ENCODE measurements at regions not wholly inside any gene's neighbourhood (a gene's known extent, or its start where the extent isn't known, plus 50 kb on each side); places are given as distances from the start of the nearest gene placed in this dataset.

- no peak for DNase-seq
- no peak for TF ChIP-seq GATA1 (IDR thresholded peaks at IDR 0.05; ENCODE audit: low read depth, low read length)
- no peak for TF ChIP-seq POLR2A (IDR thresholded peaks at IDR 0.05; ENCODE audit: low read length)
Observed at GRCh38 chr3:88661433-88661824, 446.0 kb upstream of the EPHA3 start.

DNA sequence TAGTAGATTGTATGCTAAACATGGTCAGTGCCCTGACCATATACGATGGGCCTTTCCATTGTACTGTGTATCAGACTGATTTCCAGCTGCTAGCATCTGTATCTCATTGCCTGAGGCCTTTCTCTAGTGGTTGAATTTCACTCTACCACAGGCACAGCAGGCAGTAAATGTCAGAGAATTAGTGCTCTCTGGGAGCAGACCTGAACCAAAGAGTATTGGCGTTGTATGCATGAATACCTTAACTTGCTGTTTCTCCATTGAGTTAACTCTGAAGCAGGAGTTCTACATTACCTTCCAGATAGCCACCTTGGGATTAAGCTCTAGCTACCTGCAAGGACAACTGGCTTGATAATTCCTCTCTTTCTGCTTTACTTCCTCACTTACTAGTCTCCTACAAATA, 439.2 kb upstream of the EPHA3 start:
- no peak for DNase-seq

DNA sequence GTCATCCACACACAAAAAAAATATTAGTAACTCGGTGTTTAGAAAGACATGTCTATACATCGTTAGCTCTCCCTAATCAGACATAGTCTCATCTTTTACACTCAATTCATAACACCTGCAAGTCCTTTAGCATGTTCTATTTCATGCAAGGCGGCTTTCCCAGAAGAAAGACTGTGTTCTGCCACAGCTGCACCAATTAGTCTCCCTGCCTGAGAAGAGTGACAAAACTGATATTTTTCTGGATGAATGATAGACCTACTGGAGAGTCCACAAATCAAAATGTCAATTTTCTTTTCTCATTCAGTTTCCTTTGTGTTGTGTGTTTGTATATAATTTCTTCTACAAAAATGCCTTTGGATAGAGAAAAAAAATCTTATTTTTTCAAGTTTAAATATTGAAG, 435.8 kb upstream of the EPHA3 start:
- DNase-seq, result no peak
- no peak for TF ChIP-seq GATA1 (IDR thresholded peaks at IDR 0.05; ENCODE audit: low read depth, low read length)
- no peak for TF ChIP-seq POLR2A (IDR thresholded peaks at IDR 0.05; ENCODE audit: low read length)

More for the DNA sequence above, 439.2 kb upstream of the EPHA3 start:
- TF ChIP-seq GATA1 (IDR thresholded peaks at IDR 0.05; ENCODE audit: low read depth, low read length) (no peak), POLR2A (IDR thresholded peaks at IDR 0.05; ENCODE audit: low read length) (no peak)

GRCh38 chr3:88677298-88677697, 430.1 kb upstream of the EPHA3 start:
- DNase-seq, result no peak
- TF ChIP-seq GATA1 (IDR thresholded peaks at IDR 0.05; ENCODE audit: low read depth, low read length), result no peak
- no peak for TF ChIP-seq POLR2A (IDR thresholded peaks at IDR 0.05; ENCODE audit: low read length)

DNA sequence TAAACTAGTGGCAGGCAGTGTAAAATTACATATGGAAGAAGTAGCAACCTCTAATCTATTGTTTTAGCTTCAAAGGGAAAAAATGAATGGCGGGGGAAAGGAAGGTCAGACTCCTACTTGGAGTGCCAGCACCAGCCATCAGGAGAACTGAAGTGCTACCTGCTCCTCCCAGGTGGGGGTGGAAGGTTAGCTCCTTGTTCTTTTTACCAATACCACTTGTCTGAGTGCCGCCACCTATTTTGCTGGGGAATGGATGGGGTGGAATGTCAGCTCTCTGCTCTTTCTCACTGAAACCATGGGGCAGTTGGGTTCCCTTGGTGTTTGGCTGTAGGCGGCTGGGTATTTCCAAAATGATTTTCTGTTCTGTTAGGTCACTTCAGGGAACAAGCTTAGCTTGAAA, 428.7 kb upstream of the EPHA3 start:
- DNase-seq, result no peak
- no peak for TF ChIP-seq GATA1 (IDR thresholded peaks at IDR 0.05; ENCODE audit: low read depth, low read length)
- TF ChIP-seq POLR2A (IDR thresholded peaks at IDR 0.05; ENCODE audit: low read length), result no peak

DNA sequence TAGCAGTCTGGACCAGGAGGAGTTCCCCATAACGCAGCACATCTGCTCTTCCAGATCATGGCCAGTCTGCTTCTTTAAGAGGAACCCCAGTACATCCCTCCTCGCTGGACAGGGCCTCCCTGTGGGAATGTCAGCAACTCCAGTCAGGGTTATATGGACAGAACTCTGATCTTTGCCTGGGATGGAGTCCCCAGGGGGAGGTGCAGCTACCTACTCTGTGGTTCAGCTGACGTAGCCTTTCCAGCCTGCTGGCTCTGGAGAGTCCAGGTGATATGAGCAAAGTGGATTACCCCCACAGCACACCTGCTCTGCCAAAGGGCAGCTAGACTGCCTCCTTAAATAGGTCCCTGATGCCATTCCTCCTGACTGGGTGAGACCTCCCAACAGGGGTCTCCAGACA, 417.1 kb upstream of the EPHA3 start:
- TF ChIP-seq POLR2A (IDR thresholded peaks at IDR 0.05; ENCODE audit: low read length) (no peak), GATA1 (IDR thresholded peaks at IDR 0.05; ENCODE audit: low read depth, low read length) (no peak)

DNA sequence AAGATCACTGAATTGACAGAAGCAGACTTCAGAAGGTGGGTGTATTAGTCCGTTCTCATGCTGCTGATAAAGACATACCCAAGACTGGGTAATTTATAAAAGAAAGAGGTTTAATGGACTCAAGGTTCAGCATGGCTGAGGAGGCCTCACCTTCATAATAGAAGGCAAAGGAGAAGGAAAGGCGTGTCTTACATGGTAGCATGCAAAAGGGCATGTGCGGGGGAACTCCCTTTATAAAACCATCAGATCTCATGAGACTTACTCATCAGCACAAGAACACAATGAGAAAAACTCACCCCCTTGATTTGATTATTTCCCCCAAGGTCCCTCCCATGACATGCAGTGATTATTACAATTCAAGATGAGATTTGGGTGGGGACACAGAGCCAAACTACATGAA, 416.3 kb upstream of the EPHA3 start:
- TF ChIP-seq GATA1 (IDR thresholded peaks at IDR 0.05; ENCODE audit: low read depth, low read length) (no peak), POLR2A (IDR thresholded peaks at IDR 0.05; ENCODE audit: low read length) (no peak)
- DNase-seq, result no peak

More for the DNA sequence above, 417.1 kb upstream of the EPHA3 start:
- DNase-seq, result no peak

DNA sequence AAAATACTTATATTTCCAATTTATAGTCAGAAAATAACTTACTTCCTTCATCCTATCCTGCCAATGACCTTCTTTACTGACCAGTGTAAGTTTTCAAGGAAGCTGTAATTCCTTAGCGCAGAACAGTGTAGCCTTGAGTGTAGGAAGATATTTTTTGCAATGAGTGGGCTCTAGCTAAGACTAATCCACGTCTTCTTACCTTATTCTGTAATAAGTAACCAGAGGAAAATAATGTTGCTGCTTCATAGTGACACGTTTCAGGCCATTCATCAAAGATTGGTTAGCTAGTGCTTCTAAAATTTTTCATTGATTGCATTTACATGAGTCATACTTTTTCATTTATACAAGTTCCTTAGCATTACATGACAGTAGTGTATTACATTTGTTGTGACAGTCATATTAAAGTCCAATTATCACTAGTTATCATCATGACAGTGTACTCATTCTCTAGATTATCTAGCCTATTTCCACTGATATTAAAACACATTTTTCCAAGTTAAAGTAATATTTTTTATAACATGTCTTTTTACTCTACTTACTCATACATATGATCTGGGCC, 403.8 kb upstream of the EPHA3 start:
- TF ChIP-seq GATA1 (IDR thresholded peaks at IDR 0.05; ENCODE audit: low read depth, low read length), result no peak
- TF ChIP-seq POLR2A (IDR thresholded peaks at IDR 0.05; ENCODE audit: low read length), result no peak
- no peak for DNase-seq

DNA sequence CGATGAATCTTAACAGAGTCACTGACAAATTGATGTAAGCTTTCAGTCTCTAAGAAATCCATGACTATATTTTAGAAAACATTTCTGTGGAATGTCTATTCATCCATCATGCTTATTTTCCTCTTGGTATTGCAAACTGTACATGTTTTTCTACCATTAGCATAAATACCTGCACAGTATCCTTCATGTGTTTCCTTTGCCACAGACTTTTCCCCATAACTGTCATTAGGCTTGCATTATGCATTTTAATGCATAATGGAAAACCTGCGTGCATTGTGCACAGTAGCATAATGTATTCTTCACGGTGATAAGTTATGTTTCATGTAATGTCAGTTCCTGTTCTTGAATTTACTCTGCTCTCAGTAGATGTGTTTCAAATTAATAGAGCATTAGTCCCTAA, 403.1 kb upstream of the EPHA3 start:
- no peak for DNase-seq
- no peak for TF ChIP-seq POLR2A (IDR thresholded peaks at IDR 0.05; ENCODE audit: low read length)
- TF ChIP-seq GATA1 (IDR thresholded peaks at IDR 0.05; ENCODE audit: low read depth, low read length), result no peak

DNA sequence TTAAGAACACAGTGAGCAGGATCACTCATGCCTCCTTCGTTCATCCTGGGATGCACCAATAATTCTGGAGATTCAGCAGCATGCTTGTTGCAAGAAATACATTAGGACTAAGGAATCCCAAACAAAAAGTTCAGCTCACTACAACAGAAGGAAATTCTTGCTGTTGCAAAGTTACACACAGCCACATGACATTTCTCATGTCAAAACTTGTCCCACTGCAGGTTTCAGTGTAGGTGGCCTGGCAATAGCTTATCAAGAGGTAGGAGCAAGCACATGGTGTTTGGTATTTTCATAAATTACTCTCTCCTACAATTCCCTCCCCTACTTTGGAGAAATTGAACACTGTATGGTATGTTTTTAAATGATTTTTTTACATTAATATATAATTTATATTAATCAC, 399.6 kb upstream of the EPHA3 start:
- no peak for DNase-seq
- TF ChIP-seq GATA1 (IDR thresholded peaks at IDR 0.05; ENCODE audit: low read depth, low read length) (no peak), POLR2A (IDR thresholded peaks at IDR 0.05; ENCODE audit: low read length) (no peak)

DNA sequence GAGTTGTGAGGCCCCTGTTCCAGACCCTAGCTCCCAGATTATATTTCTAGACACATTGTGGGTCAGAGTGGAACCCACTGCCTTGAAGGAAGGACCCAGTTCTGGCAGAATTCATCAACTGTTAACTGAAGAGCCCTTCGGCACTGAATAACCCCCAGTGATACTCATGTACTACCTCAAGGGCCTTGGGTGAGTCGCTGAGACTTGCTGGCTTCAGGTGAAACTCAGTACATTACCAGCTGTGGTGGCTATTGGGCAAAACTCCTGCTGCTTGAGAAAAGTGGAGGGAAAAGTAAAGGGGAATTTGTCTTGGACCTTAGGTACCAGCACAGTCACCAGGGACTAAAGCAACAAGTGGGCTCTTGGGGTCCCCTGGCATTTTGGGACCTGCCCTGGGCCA, 394.9 kb upstream of the EPHA3 start:
- DNase-seq, result no peak
- TF ChIP-seq GATA1 (IDR thresholded peaks at IDR 0.05; ENCODE audit: low read depth, low read length), result no peak
- TF ChIP-seq POLR2A (IDR thresholded peaks at IDR 0.05; ENCODE audit: low read length), result no peak

DNA sequence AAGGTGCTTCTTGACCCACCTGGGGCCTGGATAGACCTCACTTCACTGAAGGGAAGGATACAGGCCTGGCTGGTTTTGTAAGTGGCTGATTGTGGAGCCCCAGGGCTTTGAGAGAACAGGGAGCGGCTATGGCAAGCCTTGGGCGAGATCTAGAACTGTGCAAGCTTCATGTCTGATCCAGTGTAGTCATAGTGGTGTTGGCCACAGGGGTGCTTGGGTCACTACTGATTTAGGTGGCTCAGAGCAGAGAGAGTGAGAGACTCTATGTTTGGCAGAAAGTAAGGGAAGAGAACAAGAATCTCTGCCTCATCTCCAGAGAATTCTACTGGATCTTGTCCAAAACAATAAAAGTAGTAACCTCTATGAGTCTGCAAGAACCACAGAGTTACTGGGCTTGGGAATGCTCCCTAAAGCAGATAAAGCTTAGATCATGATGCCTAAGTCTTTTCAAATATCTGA, 394.2 kb upstream of the EPHA3 start:
- TF ChIP-seq GATA1 (IDR thresholded peaks at IDR 0.05; ENCODE audit: low read depth, low read length), result no peak
- no peak for TF ChIP-seq POLR2A (IDR thresholded peaks at IDR 0.05; ENCODE audit: low read length)
- DNase-seq, result no peak

DNA sequence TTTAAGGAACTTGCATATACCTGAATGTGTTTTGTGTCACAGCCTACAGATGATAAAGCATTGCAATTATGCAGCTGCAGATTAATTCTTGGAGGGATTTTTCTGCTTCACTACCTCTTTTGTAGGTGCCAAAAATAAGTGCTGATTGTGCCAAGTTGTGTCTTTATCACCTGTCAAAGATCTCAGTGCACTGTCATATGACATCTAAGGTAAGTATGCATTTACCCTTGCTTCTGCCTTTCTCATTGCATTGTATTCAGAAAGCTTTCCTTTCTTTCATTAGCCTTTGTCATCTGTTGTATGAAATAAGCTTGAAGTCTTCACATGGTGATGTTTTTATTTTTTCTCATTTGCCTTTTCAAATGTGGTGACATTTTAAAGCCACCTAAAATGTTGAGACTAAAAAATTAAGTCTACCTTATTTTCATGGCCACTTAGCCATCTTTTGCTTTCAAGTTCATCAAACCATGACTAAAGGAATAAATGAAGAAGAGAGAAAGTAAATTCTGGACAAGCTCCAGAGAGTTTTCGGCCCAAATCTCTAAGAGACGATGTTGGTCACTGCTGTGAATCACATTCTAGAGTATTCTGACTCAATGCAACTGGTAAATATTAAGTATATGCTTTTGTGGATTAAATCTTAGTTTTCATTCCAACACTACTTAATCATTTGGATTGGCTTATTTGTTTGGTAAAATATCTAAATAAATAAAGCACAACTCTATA, 381.8 kb upstream of the EPHA3 start:
- no peak for TF ChIP-seq POLR2A (IDR thresholded peaks at IDR 0.05; ENCODE audit: low read length)
- TF ChIP-seq GATA1 (IDR thresholded peaks at IDR 0.05; ENCODE audit: low read depth, low read length), result no peak
- DNase-seq, result no peak

DNA sequence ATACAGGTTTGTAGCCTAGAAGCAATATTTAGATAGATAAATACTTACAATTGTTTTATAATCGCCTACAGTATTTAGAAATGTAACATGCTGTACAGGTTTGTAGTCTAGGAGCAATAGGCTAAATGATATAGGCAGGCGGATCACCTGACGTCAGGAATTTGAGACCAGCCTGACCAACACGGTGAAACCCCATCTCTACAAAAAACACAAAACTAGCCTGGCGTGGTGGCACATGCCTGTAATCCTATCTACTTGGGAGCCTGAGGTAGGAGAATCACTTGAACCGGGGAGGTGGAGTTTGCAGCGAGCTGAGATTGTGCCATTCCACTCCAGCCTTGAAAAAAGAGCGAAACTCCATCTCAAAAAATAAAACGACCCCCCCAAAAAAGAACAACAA, 375.2 kb upstream of the EPHA3 start:
- DNase-seq, result no peak
- TF ChIP-seq POLR2A (IDR thresholded peaks at IDR 0.05; ENCODE audit: low read length) (no peak), GATA1 (IDR thresholded peaks at IDR 0.05; ENCODE audit: low read depth, low read length) (no peak)

DNA sequence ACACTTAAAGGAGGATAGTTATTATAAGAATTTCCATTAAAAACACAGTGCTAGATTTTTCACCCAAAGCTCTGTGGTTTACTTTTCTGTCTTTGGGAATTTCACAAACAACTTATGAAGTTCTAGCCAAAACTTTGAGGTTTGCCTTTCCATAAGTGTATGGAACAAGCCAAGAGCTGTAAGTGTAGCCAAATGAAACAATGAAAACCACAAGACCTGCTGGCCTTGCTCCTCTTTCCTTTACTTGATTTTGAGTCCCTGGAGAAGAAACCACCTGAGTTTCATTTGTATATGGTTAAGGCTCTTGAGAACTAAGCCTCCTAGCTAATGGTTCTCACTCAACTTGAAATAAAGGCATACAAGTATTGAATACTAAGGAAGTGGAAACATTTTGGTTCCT, 365.3 kb upstream of the EPHA3 start:
- TF ChIP-seq POLR2A (IDR thresholded peaks at IDR 0.05; ENCODE audit: low read length) (no peak), GATA1 (IDR thresholded peaks at IDR 0.05; ENCODE audit: low read depth, low read length) (no peak)
- DNase-seq, result peak in 1 of 2 experiments; percentile 0

Measured in erythroblast (primary cell).